PC-3 (cell line): ENCODE measurements at regions not wholly inside any gene's neighbourhood (a gene's known extent, or its start where the extent isn't known, plus 50 kb on each side); places are given as distances from the start of the nearest gene placed in this dataset.

Experiments
- ATAC-seq: fragments of 200-7000 bp; cut with Tn5 transposase; 2 replicates; pipeline ENCODE4 v1.9.1; 2020; ENCODE audit warnings: mild to moderate bottlenecking, moderate library complexity
- BruUV-seq: library from RNA; stranded (reverse); fragments of 400-500 nt; replicated peaks from 2 replicates; lab custom pipeline; 2021; lab: Mats Ljungman, UMichigan
- CTCF ChIA-PET: fragments of 300-600 bp; sonication (Branson Sonifier 250); formaldehyde crosslinking; loops from one replicate; lab custom pipeline; 2022; ENCODE audit warnings: antibody characterized with exemption; lab: Charles Lee
- POLR2A ChIA-PET: fragments of 300-600 bp; sonication (Branson Sonifier 250); formaldehyde crosslinking; loops from one replicate; lab custom pipeline; 2022; ENCODE audit warnings: antibody characterized with exemption; ENCODE audit not compliant: unreplicated experiment; lab: Charles Lee
- DNase-seq: peaks from one replicate; pipeline ENCODE4 v3.0.0-alpha.2; 2015
- H2AFZ ChIP-seq: fragments of 300-600 bp; sonication (generic); 2 replicates; pipeline ENCODE4 v1.6.0; 2016; ENCODE audit warnings: antibody characterized with exemption, low read length
- H3F3A ChIP-seq: fragments of 300-600 bp; sonication (generic); one replicate; pipeline ENCODE4 v1.6.0; 2017; ENCODE audit warnings: antibody characterized with exemption, low read length, control low read depth, mild to moderate bottlenecking; ENCODE audit not compliant: unreplicated experiment
- H3K27ac ChIP-seq: fragments of 300-600 bp; sonication (generic); 2 replicates; pipeline ENCODE4 v1.5.1; 2016; ENCODE audit warnings: mild to moderate bottlenecking, low read length
- H3K27me3 ChIP-seq: fragments of 300-600 bp; sonication (generic); 2 replicates; pipeline ENCODE4 v1.6.1; 2016; ENCODE audit warnings: low read length, mixed read lengths
- H3K36me3 ChIP-seq: fragments of 300-600 bp; sonication (generic); 2 replicates; pipeline ENCODE4 v1.6.1; 2016; ENCODE audit warnings: low read depth, mixed run types, low read length, mixed read lengths
- H3K4me1 ChIP-seq: fragments of 300-600 bp; sonication (generic); 2 replicates; pipeline ENCODE4 v1.5.1; 2016; ENCODE audit warnings: low read length; ENCODE audit not compliant: insufficient read depth
- H3K4me2 ChIP-seq: fragments of 300-600 bp; sonication (generic); 2 replicates; pipeline ENCODE4 v1.6.0; 2016; ENCODE audit warnings: low read length
- H3K4me3 ChIP-seq: fragments of 300-600 bp; sonication (generic); 2 replicates; pipeline ENCODE4 v1.5.1; 2016; ENCODE audit warnings: mild to moderate bottlenecking, low read length, mixed read lengths
- H3K79me2 ChIP-seq: fragments of 300-600 bp; sonication (generic); 2 replicates; pipeline ENCODE4 v1.6.1; 2017; ENCODE audit warnings: low read length, mixed read lengths
- H3K9ac ChIP-seq: fragments of 300-600 bp; sonication (generic); 2 replicates; pipeline ENCODE4 v1.6.0; 2016; ENCODE audit warnings: mild to moderate bottlenecking, low read length
- H3K9me2 ChIP-seq: fragments of 300-600 bp; sonication (generic); replicated peaks from 2 replicates; pipeline ENCODE4 v1.6.1; 2016; ENCODE audit warnings: mixed run types, low read length, mixed read lengths
- H3K9me3 ChIP-seq: fragments of 300-600 bp; sonication (generic); 2 replicates; pipeline ENCODE4 v1.6.1; 2016; ENCODE audit warnings: low read length, mixed read lengths
- H4K20me1 ChIP-seq: fragments of 300-600 bp; sonication (generic); 2 replicates; pipeline ENCODE4 v1.6.1; 2016; ENCODE audit warnings: low read length, mixed read lengths
- EZH2 ChIP-seq: fragments of 300-600 bp; sonication (generic); IDR thresholded peaks from one replicate; pipeline ENCODE4 v1.6.1; 2017; ENCODE audit warnings: antibody characterized with exemption, mild to moderate bottlenecking, low read length; ENCODE audit not compliant: unreplicated experiment
- EZH2phosphoT487 ChIP-seq: fragments of 300-600 bp; sonication (generic); IDR thresholded peaks from 2 replicates; pipeline ENCODE4 v1.6.1; 2018; ENCODE audit warnings: mild to moderate bottlenecking, antibody characterized with exemption, low read length, borderline replicate concordance
- intact Hi-C: fragments of 100-400 bp; cut with micrococcal nuclease; formaldehyde crosslinking; loops from 2 replicates; pipeline ENCODE4 v1.9.0; 2023
- TF ChIP-seq, protein P1 (sequence below): fragments of 300-600 bp; sonication (generic); conservative IDR thresholded peaks from 2 replicates; pipeline ENCODE4 v1.5.1; 2017; ENCODE audit warnings: antibody characterized with exemption, low read depth, mild to moderate bottlenecking, low read length

DNA sequence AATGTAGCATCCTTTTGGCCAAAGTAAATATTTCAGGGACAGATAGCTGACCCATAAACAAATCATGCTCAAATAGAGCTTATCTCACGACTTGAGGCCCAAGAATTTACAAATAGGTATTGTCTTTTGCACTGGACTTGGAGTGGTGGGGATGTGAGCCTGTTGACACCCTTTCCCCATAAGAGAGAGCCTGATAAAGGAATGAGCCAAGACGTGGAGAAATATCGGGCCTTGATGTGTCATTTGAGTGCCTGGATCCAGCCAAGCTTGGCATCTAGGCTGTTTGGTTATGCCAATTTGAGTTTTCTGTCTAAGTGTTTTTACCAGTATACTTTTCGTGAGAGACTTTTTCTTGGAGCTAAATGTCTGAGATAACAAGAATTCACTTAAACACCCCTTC lies 112.9 kb upstream of the RGMA start:
- Histone ChIP-seq H3K9me2 (no peaks in the 10 kb centered on the region), H3K79me2 (no peaks in the 10 kb centered on the region), H3K9ac (no peak overlapping the region), H2AFZ (no peak overlapping the region), H3K9me3 (no peaks in the 10 kb centered on the region), H4K20me1 (no peaks in the 10 kb centered on the region), H3K4me3 (no peak overlapping the region), H3F3A (no peaks in the 10 kb centered on the region), H3K27me3 (peaks cover 74% of the 10 kb centered on the region), H3K4me2 (no peak overlapping the region), H3K27ac (no peak overlapping the region), H3K4me1 (no peaks in the 10 kb centered on the region), H3K36me3 (no peaks in the 10 kb centered on the region)
- POLR2A ChIA-PET, result no interaction called here
- intact Hi-C loops, result no loop called here
- CTCF ChIA-PET, result no interaction called here
- DNase-seq (no peak), ATAC-seq (no peak)
- TF ChIP-seq, protein P1, sequence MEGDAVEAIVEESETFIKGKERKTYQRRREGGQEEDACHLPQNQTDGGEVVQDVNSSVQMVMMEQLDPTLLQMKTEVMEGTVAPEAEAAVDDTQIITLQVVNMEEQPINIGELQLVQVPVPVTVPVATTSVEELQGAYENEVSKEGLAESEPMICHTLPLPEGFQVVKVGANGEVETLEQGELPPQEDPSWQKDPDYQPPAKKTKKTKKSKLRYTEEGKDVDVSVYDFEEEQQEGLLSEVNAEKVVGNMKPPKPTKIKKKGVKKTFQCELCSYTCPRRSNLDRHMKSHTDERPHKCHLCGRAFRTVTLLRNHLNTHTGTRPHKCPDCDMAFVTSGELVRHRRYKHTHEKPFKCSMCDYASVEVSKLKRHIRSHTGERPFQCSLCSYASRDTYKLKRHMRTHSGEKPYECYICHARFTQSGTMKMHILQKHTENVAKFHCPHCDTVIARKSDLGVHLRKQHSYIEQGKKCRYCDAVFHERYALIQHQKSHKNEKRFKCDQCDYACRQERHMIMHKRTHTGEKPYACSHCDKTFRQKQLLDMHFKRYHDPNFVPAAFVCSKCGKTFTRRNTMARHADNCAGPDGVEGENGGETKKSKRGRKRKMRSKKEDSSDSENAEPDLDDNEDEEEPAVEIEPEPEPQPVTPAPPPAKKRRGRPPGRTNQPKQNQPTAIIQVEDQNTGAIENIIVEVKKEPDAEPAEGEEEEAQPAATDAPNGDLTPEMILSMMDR, result no peak
- TF ChIP-seq EZH2phosphoT487 (no peak), EZH2 (no peak)
- no TSS peak for BruUV-seq

DNA sequence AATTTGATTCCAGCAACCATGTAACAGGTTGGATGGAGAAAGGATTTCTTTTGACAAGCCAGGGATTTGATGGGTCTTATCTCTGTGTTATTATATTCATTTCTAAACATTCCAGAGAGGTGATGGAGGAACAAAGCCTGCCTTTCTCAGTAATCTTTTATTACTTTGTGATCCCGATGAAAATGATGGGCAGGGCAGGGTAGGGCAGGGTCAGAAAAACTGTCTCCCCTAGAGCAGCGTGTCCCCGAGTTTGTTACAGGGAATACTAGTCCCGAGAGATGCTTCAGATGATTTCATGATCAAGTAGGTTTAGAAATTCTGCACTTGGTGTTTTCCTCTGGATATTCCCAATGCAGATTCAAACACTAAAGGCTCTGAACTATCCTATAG lies 111.8 kb upstream of the RGMA start:
- TF ChIP-seq, protein P1, result no peak
- TF ChIP-seq EZH2phosphoT487 (no peak), EZH2 (no peak)
- Histone ChIP-seq H3K27me3 (peaks cover 62% of the 10 kb centered on the region), H3K4me3 (no peak overlapping the region), H3K4me1 (no peaks in the 10 kb centered on the region), H3K9me3 (no peaks in the 10 kb centered on the region), H2AFZ (no peak overlapping the region), H4K20me1 (no peaks in the 10 kb centered on the region), H3F3A (no peaks in the 10 kb centered on the region), H3K27ac (no peak overlapping the region), H3K9ac (no peak overlapping the region), H3K79me2 (no peaks in the 10 kb centered on the region), H3K36me3 (no peaks in the 10 kb centered on the region), H3K4me2 (no peak overlapping the region), H3K9me2 (no peaks in the 10 kb centered on the region)
- POLR2A ChIA-PET, result no interaction called here
- no TSS peak for BruUV-seq
- ATAC-seq (no peak), DNase-seq (no peak)
- CTCF ChIA-PET, result no interaction called here
- intact Hi-C loops, result no loop called here

- no TSS peak for BruUV-seq
- ChIA-PET CTCF (no interaction called here), POLR2A (no interaction called here)
- no peak for ATAC-seq
- intact Hi-C loops, result no loop called here
- Histone ChIP-seq H3K4me1 (no peaks in the 10 kb centered on the region), H3K27ac (no peak overlapping the region), H3K4me3 (no peak overlapping the region), H3K9me2 (no peaks in the 10 kb centered on the region), H3K79me2 (no peaks in the 10 kb centered on the region), H3K9me3 (no peaks in the 10 kb centered on the region), H3K9ac (no peak overlapping the region), H2AFZ (no peak overlapping the region), H3K36me3 (no peaks in the 10 kb centered on the region), H3K27me3 (peaks cover 58% of the 10 kb centered on the region), H3F3A (no peaks in the 10 kb centered on the region), H3K4me2 (no peak overlapping the region), H4K20me1 (no peaks in the 10 kb centered on the region)
- TF ChIP-seq, protein P1, result no peak
- TF ChIP-seq EZH2phosphoT487, result no peak
- DNase-seq, result no peak
Measured at GRCh38 chr15:93200081-93200836, 111.2 kb upstream of the RGMA start.
